Thyroid gland (tissue), 4 donors: ENCODE measurements at regions not wholly inside any gene's neighbourhood (a gene's known extent, or its start where the extent isn't known, plus 50 kb on each side); places are given as distances from the start of the nearest gene placed in this dataset.

Experiments used
- CTCF ChIP-seq, 6 experiments: fragments of 200-600 bp in 3 of 6; fragments of 450-650 bp in 3 of 6; sonication (generic) in 3 of 6; IDR thresholded peaks; one replicate each; pipeline ENCODE4 v1.5.1; 2016 to 2019; ENCODE audit warnings: antibody characterized with exemption in 6 of 6, mild to moderate bottlenecking in 2 of 6, inconsistent platforms in 1 of 6, moderate library complexity in 1 of 6
- POLR2A ChIP-seq, 2 donors: fragments of 450-650 bp; IDR thresholded peaks; one replicate each; pipeline ENCODE4 v1.6.1; 2017; ENCODE audit warnings: antibody characterized with exemption in 2 of 2, mild to moderate bottlenecking in 2 of 2, moderate library complexity in 1 of 2

GRCh38 chr9:87359958-87360601, 137.6 kb upstream of the DAPK1 start:
- TF ChIP-seq CTCF (IDR thresholded peaks at IDR 0.05) (no peak), POLR2A (IDR thresholded peaks at IDR 0.05) (no peak)
